ENCODE measurements at regions not wholly inside any gene's neighbourhood (a gene's known extent, or its start where the extent isn't known, plus 50 kb on each side); places are given as distances from the start of the nearest gene placed in this dataset.

- no peak overlapping the region for H3K27ac Mint-ChIP-seq
Observed at GRCh38 chr15:96693990-96694517, 363.6 kb downstream of the NR2F2 start.

GRCh38 chr15:96695426-96695825 is 364.9 kb downstream of the NR2F2 start:
- no peak overlapping the region for H3K27ac Mint-ChIP-seq
- no peak overlapping the region for H3K4me3 Mint-ChIP-seq
- no peaks in the 10 kb centered on the region for H3K9me3 Mint-ChIP-seq
- H3K36me3 Mint-ChIP-seq (ENCODE audit: low read depth) = no peaks in the 10 kb centered on the region
- no peaks in the 10 kb centered on the region for H3K27me3 Mint-ChIP-seq (ENCODE audit: low read depth)
- H3K4me1 Mint-ChIP-seq (ENCODE audit: low read depth) = no peaks in the 10 kb centered on the region

More at GRCh38 chr15:96693990-96694517, 363.6 kb downstream of the NR2F2 start:
- H3K36me3 Mint-ChIP-seq (ENCODE audit: low read depth) = no peaks in the 10 kb centered on the region
- H3K27me3 Mint-ChIP-seq (ENCODE audit: low read depth) = no peaks in the 10 kb centered on the region
- H3K4me1 Mint-ChIP-seq (ENCODE audit: low read depth) = no peaks in the 10 kb centered on the region
- H3K4me3 Mint-ChIP-seq = no peak overlapping the region
- H3K9me3 Mint-ChIP-seq = no peaks in the 10 kb centered on the region

GRCh38 chr15:96699871-96700401 is 369.4 kb downstream of the NR2F2 start:
- H3K4me1 Mint-ChIP-seq (ENCODE audit: low read depth) = no peaks in the 10 kb centered on the region
- no peaks in the 10 kb centered on the region for H3K36me3 Mint-ChIP-seq (ENCODE audit: low read depth)
- H3K9me3 Mint-ChIP-seq = no peaks in the 10 kb centered on the region
- H3K27me3 Mint-ChIP-seq (ENCODE audit: low read depth) = no peaks in the 10 kb centered on the region
- H3K4me3 Mint-ChIP-seq = no peak overlapping the region
- no peak overlapping the region for H3K27ac Mint-ChIP-seq

- Mint-ChIP-seq H3K27ac (no peak overlapping the region), H3K27me3 (ENCODE audit: low read depth) (no peaks in the 10 kb centered on the region), H3K4me3 (no peak overlapping the region), H3K9me3 (no peaks in the 10 kb centered on the region), H3K36me3 (ENCODE audit: low read depth) (no peaks in the 10 kb centered on the region), H3K4me1 (ENCODE audit: low read depth) (no peaks in the 10 kb centered on the region)
Observed at GRCh38 chr15:96700555-96700954, 370.1 kb downstream of the NR2F2 start.

- no peaks in the 10 kb centered on the region for H3K9me3 Mint-ChIP-seq
- H3K4me1 Mint-ChIP-seq (ENCODE audit: low read depth) = no peaks in the 10 kb centered on the region
- H3K4me3 Mint-ChIP-seq = no peak overlapping the region
- no peak overlapping the region for H3K27ac Mint-ChIP-seq
- H3K36me3 Mint-ChIP-seq (ENCODE audit: low read depth) = no peaks in the 10 kb centered on the region
- no peaks in the 10 kb centered on the region for H3K27me3 Mint-ChIP-seq (ENCODE audit: low read depth)
Observed at GRCh38 chr15:96701443-96701842, 370.9 kb downstream of the NR2F2 start.

GRCh38 chr15:96701877-96702276 is 371.4 kb downstream of the NR2F2 start:
- Mint-ChIP-seq H3K9me3 (no peaks in the 10 kb centered on the region), H3K4me1 (ENCODE audit: low read depth) (no peaks in the 10 kb centered on the region), H3K4me3 (no peak overlapping the region), H3K27ac (no peak overlapping the region), H3K36me3 (ENCODE audit: low read depth) (no peaks in the 10 kb centered on the region), H3K27me3 (ENCODE audit: low read depth) (no peaks in the 10 kb centered on the region)

GRCh38 chr15:96702589-96702988 is 372.1 kb downstream of the NR2F2 start:
- no peaks in the 10 kb centered on the region for H3K36me3 Mint-ChIP-seq (ENCODE audit: low read depth)
- H3K4me1 Mint-ChIP-seq (ENCODE audit: low read depth) = no peaks in the 10 kb centered on the region
- no peaks in the 10 kb centered on the region for H3K9me3 Mint-ChIP-seq
- H3K27ac Mint-ChIP-seq = no peak overlapping the region
- H3K4me3 Mint-ChIP-seq = no peak overlapping the region
- no peaks in the 10 kb centered on the region for H3K27me3 Mint-ChIP-seq (ENCODE audit: low read depth)

- Mint-ChIP-seq H3K9me3 (no peaks in the 10 kb centered on the region), H3K36me3 (ENCODE audit: low read depth) (no peaks in the 10 kb centered on the region), H3K4me3 (no peak overlapping the region), H3K27ac (no peak overlapping the region), H3K4me1 (ENCODE audit: low read depth) (no peaks in the 10 kb centered on the region), H3K27me3 (ENCODE audit: low read depth) (no peaks in the 10 kb centered on the region)
Observed at GRCh38 chr15:96703091-96703490, 372.6 kb downstream of the NR2F2 start.

- H3K4me1 Mint-ChIP-seq (ENCODE audit: low read depth) = no peaks in the 10 kb centered on the region
- H3K27ac Mint-ChIP-seq = no peak overlapping the region
- H3K9me3 Mint-ChIP-seq = no peaks in the 10 kb centered on the region
- no peak overlapping the region for H3K4me3 Mint-ChIP-seq
- no peaks in the 10 kb centered on the region for H3K36me3 Mint-ChIP-seq (ENCODE audit: low read depth)
- H3K27me3 Mint-ChIP-seq (ENCODE audit: low read depth) = no peaks in the 10 kb centered on the region
Observed at GRCh38 chr15:96703794-96704550, 373.5 kb downstream of the NR2F2 start.

- Mint-ChIP-seq H3K36me3 (ENCODE audit: low read depth) (no peaks in the 10 kb centered on the region), H3K9me3 (no peaks in the 10 kb centered on the region), H3K27me3 (ENCODE audit: low read depth) (no peaks in the 10 kb centered on the region), H3K4me3 (no peak overlapping the region), H3K4me1 (ENCODE audit: low read depth) (no peaks in the 10 kb centered on the region), H3K27ac (no peak overlapping the region)
Observed at GRCh38 chr15:96716075-96716474, 385.6 kb downstream of the NR2F2 start.

- Mint-ChIP-seq H3K27me3 (ENCODE audit: low read depth) (no peaks in the 10 kb centered on the region), H3K9me3 (no peaks in the 10 kb centered on the region), H3K4me3 (no peak overlapping the region), H3K4me1 (ENCODE audit: low read depth) (no peaks in the 10 kb centered on the region), H3K36me3 (ENCODE audit: low read depth) (no peaks in the 10 kb centered on the region), H3K27ac (no peak overlapping the region)
Observed at GRCh38 chr15:96716478-96716877, 386.0 kb downstream of the NR2F2 start.

GRCh38 chr15:96720251-96720650 is 389.8 kb downstream of the NR2F2 start:
- Mint-ChIP-seq H3K9me3 (no peaks in the 10 kb centered on the region), H3K27ac (no peak overlapping the region), H3K4me1 (ENCODE audit: low read depth) (no peaks in the 10 kb centered on the region), H3K36me3 (ENCODE audit: low read depth) (no peaks in the 10 kb centered on the region), H3K4me3 (no peak overlapping the region), H3K27me3 (ENCODE audit: low read depth) (no peaks in the 10 kb centered on the region)

GRCh38 chr15:96720656-96721055 is 390.2 kb downstream of the NR2F2 start:
- Mint-ChIP-seq H3K4me1 (ENCODE audit: low read depth) (no peaks in the 10 kb centered on the region), H3K27me3 (ENCODE audit: low read depth) (no peaks in the 10 kb centered on the region), H3K9me3 (no peaks in the 10 kb centered on the region), H3K4me3 (no peak overlapping the region), H3K27ac (no peak overlapping the region), H3K36me3 (ENCODE audit: low read depth) (no peaks in the 10 kb centered on the region)

- Mint-ChIP-seq H3K27me3 (ENCODE audit: low read depth) (no peaks in the 10 kb centered on the region), H3K27ac (no peak overlapping the region), H3K4me1 (ENCODE audit: low read depth) (no peaks in the 10 kb centered on the region), H3K9me3 (peaks cover 6% of the 10 kb centered on the region), H3K4me3 (no peak overlapping the region), H3K36me3 (ENCODE audit: low read depth) (no peaks in the 10 kb centered on the region)
Observed at GRCh38 chr15:96728591-96728990, 398.1 kb downstream of the NR2F2 start.

GRCh38 chr15:96732704-96733103 is 402.2 kb downstream of the NR2F2 start:
- Mint-ChIP-seq H3K27ac (no peak overlapping the region), H3K9me3 (peaks cover 6% of the 10 kb centered on the region), H3K4me3 (no peak overlapping the region), H3K4me1 (ENCODE audit: low read depth) (no peaks in the 10 kb centered on the region), H3K36me3 (ENCODE audit: low read depth) (no peaks in the 10 kb centered on the region), H3K27me3 (ENCODE audit: low read depth) (no peaks in the 10 kb centered on the region)
